Left lung (tissue), 4 donors: ENCODE measurements at regions not wholly inside any gene's neighbourhood (a gene's known extent, or its start where the extent isn't known, plus 50 kb on each side); places are given as distances from the start of the nearest gene placed in this dataset.

ENCODE experiments used
- ATAC-seq: fragments of 200-7000 bp; cut with Tn5 transposase; one replicate; pipeline ENCODE4 v1.9.1; 2020; ENCODE audit warnings: moderate library complexity
- DNase-seq, 4 donors: peaks; one replicate each; pipeline ENCODE4 v3.0.0-alpha.2; 2013 to 2020
- H3K27ac ChIP-seq, 2 donors: fragments of 200-600 bp; sonication (generic) in 1 of 2; one replicate each; pipeline versions ENCODE4 v1.5.0 to v1.8.0; 2020 to 2021
- H3K27me3 ChIP-seq, 2 donors: fragments of 200-600 bp; sonication (generic) in 1 of 2; one replicate each; pipeline versions ENCODE4 v1.5.0 to v1.8.0; 2020 to 2021
- H3K36me3 ChIP-seq, 2 donors: fragments of 200-600 bp; sonication (generic) in 1 of 2; one replicate each; pipeline versions ENCODE4 v1.5.0 to v1.8.0; 2020 to 2021
- H3K4me1 ChIP-seq, 2 donors: fragments of 200-600 bp; one replicate each; pipeline ENCODE4 v1.8.0; 2021
- H3K4me3 ChIP-seq, 2 donors: fragments of 200-600 bp; sonication (generic) in 1 of 2; one replicate each; pipeline versions ENCODE4 v1.5.0 to v1.8.0; 2020 to 2021; ENCODE audit warnings: mild to moderate bottlenecking in 1 of 2
- H3K9me3 ChIP-seq, 2 donors: fragments of 200-600 bp; sonication (generic) in 1 of 2; one replicate each; pipeline versions ENCODE4 v1.5.0 to v1.8.0; 2020 to 2021
- intact Hi-C, 2 donors: fragments of 100-400 bp; cut with DNase I; formaldehyde crosslinking; loops; one replicate each; pipeline versions ENCODE4 v1.11.2 to v1.14.2; 2022
- TF ChIP-seq, protein P1 (sequence below), 2 donors: fragments of 200-600 bp; sonication (generic) in 1 of 2; IDR thresholded peaks; one replicate each; pipeline versions ENCODE4 v1.5.0 to v1.8.0; 2021; ENCODE audit warnings: antibody characterized with exemption in 2 of 2
- donor health status: DM: no; HTN: yes; CAD: no.
- donor health status: DM: no; HTN: no; CAD: no.

DNA sequence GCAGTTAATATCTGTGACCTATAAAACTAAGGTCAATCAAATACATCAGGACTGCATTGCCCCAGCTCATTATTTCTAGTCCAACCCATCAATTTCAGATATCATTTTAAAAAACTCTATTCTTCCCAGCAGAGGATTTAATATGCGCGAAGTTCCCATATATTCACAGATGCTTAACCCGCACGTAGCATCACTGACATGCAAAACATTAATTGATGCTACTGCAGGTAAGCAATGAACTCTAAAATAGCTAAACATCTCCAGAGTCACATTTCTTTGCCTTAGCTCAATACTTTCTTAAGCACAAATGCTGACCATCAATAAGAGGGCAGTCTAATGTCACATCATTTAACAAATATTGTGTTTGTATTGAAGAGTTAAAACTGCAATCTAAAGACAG, 586.6 kb upstream of the CDH18 start:
- H3K27me3 ChIP-seq = no peaks in the 10 kb centered on the region
- intact Hi-C loops = no loop called here
- DNase-seq (no peak), ATAC-seq (no peak)
- H3K4me1 ChIP-seq = no peaks in the 10 kb centered on the region
- H3K36me3 ChIP-seq = no peaks in the 10 kb centered on the region
- no peaks in the 10 kb centered on the region for H3K9me3 ChIP-seq
- no peak overlapping the region for H3K4me3 ChIP-seq
- TF ChIP-seq, protein P1, sequence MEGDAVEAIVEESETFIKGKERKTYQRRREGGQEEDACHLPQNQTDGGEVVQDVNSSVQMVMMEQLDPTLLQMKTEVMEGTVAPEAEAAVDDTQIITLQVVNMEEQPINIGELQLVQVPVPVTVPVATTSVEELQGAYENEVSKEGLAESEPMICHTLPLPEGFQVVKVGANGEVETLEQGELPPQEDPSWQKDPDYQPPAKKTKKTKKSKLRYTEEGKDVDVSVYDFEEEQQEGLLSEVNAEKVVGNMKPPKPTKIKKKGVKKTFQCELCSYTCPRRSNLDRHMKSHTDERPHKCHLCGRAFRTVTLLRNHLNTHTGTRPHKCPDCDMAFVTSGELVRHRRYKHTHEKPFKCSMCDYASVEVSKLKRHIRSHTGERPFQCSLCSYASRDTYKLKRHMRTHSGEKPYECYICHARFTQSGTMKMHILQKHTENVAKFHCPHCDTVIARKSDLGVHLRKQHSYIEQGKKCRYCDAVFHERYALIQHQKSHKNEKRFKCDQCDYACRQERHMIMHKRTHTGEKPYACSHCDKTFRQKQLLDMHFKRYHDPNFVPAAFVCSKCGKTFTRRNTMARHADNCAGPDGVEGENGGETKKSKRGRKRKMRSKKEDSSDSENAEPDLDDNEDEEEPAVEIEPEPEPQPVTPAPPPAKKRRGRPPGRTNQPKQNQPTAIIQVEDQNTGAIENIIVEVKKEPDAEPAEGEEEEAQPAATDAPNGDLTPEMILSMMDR (IDR thresholded peaks at IDR 0.05) = no peak
- H3K27ac ChIP-seq = no peak overlapping the region

DNA sequence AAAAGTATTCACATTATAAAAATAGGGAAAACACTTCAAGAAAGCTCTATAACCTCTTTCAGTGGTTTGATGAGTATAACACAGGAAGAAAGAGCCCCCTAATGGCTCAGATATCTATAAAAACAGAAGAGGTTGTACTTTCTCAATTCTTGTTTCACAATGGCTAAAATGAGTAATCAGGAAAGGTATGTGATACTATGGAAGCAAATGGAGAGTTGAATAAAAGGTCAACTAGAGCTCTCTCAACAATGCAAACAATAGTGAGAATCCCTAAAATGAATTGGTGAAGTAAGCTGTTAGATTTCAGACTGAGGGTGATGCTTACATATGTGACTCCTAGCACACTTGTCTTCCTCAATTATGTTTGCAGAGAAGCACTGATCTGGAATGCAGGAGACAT, 584.6 kb upstream of the CDH18 start:
- no peak for ATAC-seq

DNA sequence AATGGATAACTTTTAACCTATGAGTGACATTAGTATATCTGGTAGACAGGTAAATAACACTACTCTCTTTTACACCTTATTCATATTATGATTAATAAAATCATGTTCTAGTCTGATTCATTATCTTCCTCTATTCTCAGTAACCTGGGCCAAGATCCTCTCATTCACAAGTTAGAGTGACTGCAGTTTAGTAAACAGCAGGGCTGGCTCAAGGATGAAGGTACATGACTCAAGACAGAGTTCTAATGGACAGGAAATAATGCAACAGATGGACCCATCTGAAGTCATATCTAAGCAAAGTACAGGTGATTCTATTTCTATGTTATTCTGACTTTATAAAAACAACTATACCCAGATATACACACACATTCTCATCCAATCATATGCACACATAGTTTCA, 582.5 kb upstream of the CDH18 start:
- Histone ChIP-seq H3K27me3 (no peaks in the 10 kb centered on the region), H3K27ac (no peak overlapping the region), H3K4me1 (no peaks in the 10 kb centered on the region), H3K9me3 (no peaks in the 10 kb centered on the region), H3K4me3 (no peak overlapping the region), H3K36me3 (no peaks in the 10 kb centered on the region)
- no peak for DNase-seq
- ATAC-seq = no peak
- TF ChIP-seq, protein P1 (IDR thresholded peaks at IDR 0.05) = no peak
- intact Hi-C loops = no loop called here

More for the DNA sequence above, 584.6 kb upstream of the CDH18 start:
- no peak overlapping the region for H3K27ac ChIP-seq
- TF ChIP-seq, protein P1 (IDR thresholded peaks at IDR 0.05) = no peak
- intact Hi-C loops = no loop called here
- peak in 1 of 4 donors; percentile 5 for DNase-seq
- no peaks in the 10 kb centered on the region for H3K36me3 ChIP-seq
- no peak overlapping the region for H3K4me3 ChIP-seq
- no peaks in the 10 kb centered on the region for H3K4me1 ChIP-seq
- no peaks in the 10 kb centered on the region for H3K9me3 ChIP-seq
- no peaks in the 10 kb centered on the region for H3K27me3 ChIP-seq

DNA sequence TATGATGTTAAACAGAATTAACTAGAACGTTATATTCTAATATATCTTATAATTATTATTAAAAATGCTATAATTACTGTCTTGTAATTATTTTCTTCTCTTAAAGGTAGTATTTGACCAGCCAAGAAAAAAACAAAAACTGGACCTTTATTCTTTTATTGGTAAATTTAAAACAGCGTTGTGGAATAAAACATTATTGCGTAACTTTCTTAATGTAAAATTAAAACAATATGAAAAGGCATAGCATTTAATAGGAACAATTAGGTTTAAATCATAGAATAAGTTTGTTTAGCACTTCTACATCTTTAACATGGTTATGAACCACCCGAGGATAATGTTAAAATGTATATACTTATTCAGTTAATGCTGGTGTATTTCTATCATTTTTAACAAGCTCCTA, 574.5 kb upstream of the CDH18 start:
- Histone ChIP-seq H3K36me3 (no peaks in the 10 kb centered on the region), H3K9me3 (no peaks in the 10 kb centered on the region), H3K4me3 (no peak overlapping the region), H3K27ac (no peak overlapping the region), H3K4me1 (no peaks in the 10 kb centered on the region), H3K27me3 (no peaks in the 10 kb centered on the region)
- TF ChIP-seq, protein P1 (IDR thresholded peaks at IDR 0.05) = no peak
- ATAC-seq (no peak), DNase-seq (no peak)
- intact Hi-C loops = no loop called here

DNA sequence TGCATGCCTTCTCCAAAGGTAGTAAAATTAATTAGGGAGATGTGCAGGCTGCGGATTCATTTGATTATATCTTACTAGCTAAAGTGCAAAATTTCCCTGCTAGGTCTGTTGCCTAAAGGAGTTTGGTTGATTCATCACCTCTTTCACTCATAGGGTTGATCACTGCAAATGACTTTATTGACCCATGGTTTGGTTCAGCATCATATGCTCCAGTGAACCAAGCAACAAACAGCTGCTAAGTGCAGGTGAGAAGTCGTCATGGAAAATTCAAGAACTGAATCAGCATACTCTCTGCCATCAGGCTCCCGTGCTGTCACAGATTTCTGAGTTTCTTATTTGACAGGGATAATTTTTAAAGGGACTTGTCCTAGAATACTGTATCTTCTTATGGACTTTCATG, 571.8 kb upstream of the CDH18 start:
- intact Hi-C loops = no loop called here
- Histone ChIP-seq H3K27ac (no peak overlapping the region), H3K9me3 (no peaks in the 10 kb centered on the region), H3K27me3 (no peaks in the 10 kb centered on the region), H3K4me3 (no peak overlapping the region), H3K4me1 (no peaks in the 10 kb centered on the region), H3K36me3 (no peaks in the 10 kb centered on the region)
- no peak for ATAC-seq
- no peak for DNase-seq
- TF ChIP-seq, protein P1 (IDR thresholded peaks at IDR 0.05) = no peak
